Fibroblast of mammary gland (primary cell): ENCODE measurements at regions not wholly inside any gene's neighbourhood (a gene's known extent, or its start where the extent isn't known, plus 50 kb on each side); places are given as distances from the start of the nearest gene placed in this dataset.
A peak's percentile ranks its signal among the peaks of the same experiment; 100 is the strongest.

Experiments
- DNase-seq: peaks from one replicate; pipeline ENCODE4 v3.0.0-alpha.2; 2010; ENCODE audit warnings: low read depth
- H3K4me3 ChIP-seq: 2 replicates; pipeline ENCODE4 v1.5.1; 2011; ENCODE audit warnings: low read depth, mild to moderate bottlenecking, low read length, moderate library complexity; ENCODE audit not compliant: control insufficient read depth
- TF ChIP-seq, protein P1 (sequence below): conservative IDR thresholded peaks from 2 replicates; pipeline ENCODE4 v1.5.1; 2011; ENCODE audit warnings: low read depth, low read length, inconsistent platforms; ENCODE audit not compliant: control insufficient read depth, insufficient read depth

DNA sequence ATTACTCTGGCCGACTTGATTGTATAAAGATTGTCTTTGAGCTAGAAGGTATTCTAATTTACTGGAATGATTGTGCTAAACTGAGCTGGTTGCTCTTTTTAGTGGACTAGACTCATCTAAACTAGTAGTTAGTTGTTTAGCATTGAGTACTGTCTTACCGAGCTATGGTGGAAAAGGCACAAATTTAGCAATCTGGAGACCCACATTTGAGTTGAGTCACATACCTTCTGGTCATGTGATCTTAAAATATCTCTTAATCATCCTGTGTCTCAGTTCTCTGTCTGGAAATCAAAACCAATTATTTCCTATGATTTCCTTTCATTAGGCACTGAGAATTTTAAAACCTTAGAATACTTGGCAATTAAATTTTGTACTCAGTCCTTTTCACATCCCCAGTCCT, 349.5 kb downstream of the IRS2 start:
- TF ChIP-seq, protein P1, sequence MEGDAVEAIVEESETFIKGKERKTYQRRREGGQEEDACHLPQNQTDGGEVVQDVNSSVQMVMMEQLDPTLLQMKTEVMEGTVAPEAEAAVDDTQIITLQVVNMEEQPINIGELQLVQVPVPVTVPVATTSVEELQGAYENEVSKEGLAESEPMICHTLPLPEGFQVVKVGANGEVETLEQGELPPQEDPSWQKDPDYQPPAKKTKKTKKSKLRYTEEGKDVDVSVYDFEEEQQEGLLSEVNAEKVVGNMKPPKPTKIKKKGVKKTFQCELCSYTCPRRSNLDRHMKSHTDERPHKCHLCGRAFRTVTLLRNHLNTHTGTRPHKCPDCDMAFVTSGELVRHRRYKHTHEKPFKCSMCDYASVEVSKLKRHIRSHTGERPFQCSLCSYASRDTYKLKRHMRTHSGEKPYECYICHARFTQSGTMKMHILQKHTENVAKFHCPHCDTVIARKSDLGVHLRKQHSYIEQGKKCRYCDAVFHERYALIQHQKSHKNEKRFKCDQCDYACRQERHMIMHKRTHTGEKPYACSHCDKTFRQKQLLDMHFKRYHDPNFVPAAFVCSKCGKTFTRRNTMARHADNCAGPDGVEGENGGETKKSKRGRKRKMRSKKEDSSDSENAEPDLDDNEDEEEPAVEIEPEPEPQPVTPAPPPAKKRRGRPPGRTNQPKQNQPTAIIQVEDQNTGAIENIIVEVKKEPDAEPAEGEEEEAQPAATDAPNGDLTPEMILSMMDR: no peak
- DNase-seq: no peak
- no peak overlapping the region for H3K4me3 ChIP-seq

DNA sequence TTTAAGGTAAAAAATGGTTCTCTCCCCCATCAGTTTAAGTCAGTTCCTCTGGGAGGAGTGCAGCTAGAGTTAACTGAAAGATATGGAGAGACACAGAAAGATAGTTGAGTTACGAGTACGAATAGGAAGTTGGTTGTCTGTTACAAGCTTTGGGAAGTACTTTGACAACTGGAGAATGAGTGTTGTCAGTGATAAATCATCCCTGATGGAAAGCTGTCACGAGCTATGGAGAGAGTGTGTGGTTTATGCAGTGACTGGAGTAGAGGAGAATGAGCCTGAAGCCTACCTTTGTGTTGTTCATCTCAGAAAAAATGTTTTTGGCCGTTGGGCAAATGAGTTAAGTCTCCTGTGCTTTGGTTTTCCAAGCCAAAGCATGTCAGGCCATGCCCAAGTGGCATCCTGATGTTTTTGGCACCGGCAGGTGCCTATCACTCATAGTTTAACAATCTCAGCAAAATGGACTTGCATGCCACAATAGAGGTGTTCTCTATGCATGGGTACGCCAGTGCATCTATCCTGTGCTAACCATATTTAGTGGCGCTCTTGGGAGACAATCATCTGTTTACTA, 350.2 kb downstream of the IRS2 start:
- TF ChIP-seq, protein P1: no peak
- no peak overlapping the region for H3K4me3 ChIP-seq
- DNase-seq: no peak

DNA sequence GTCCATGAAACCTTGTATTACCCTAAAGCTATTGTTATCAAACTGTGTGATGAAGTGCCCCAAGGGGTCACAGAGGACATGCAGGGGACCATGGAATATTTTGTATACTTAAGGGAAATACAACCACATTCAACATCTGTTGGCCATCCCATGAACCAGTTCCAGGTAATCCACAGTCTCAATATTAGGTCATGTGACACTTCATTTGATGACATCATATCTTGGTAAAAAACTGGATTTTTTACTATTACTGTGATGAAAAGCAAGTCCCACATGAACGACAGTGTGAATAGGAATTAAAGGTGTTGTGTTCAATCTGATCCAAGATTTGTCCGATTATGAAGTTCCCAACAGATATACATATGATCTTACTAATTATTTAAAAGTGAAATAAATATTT, 355.2 kb downstream of the IRS2 start:
- no peak overlapping the region for H3K4me3 ChIP-seq
- TF ChIP-seq, protein P1: no peak
- no peak for DNase-seq

DNA sequence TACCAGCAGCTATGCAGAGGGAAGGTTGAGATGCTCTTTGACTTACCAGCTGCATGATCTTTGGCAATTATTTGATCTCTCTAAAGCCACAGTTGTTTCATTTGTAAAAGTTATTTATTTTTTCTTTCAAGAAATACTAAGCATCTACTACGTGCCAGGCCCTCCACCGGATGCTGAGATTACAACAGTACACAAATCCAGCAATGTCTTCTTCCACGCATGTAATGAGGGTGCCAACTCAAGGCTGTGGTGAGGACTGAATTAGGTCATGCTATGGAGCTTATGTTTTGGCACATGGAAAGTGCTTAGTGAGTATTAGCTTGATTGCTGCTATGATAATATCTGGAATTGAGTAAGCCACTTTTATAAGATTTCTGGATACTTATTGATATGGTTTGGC, 358.2 kb downstream of the IRS2 start:
- no peak overlapping the region for H3K4me3 ChIP-seq
- DNase-seq: no peak
- TF ChIP-seq, protein P1: no peak

DNA sequence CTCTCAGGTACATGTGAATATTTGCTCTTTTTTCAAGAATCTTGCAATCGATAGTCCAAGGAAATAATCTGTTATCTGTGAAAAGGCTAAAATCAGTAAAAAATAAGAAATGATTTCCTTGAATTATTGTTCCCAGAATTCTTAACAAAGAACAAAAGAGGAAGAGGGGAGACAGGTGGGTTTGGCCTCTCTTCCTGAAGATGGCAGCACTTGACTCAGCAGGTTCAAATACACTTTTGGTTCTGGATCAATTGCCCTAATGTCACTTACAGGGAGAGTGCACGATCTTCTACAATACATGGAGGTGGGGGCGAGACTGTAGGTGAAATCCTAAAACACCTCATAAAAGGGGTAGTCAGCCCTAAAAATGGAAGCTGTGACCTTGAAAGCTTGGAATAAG, 358.7 kb downstream of the IRS2 start:
- no peak for DNase-seq
- TF ChIP-seq, protein P1: no peak
- H3K4me3 ChIP-seq: no peak overlapping the region

DNA sequence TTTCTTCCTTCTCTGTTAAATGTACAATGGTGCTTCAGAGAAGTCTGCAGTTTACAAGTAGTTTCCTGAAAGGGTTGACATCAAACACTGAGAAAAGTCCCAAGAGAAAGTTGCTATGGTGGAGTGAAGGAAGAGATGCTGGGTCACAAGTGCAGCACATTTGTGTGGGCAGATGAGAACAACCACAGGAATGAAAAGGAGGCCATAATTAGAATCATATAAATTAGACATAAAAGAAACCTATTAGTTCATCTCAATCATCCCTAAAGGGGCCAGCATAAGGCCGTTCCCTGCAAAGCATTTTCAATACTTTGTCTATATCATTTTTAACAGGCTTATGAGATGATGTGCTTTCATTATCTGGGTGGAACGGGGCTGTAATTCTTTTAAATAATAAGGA, 359.2 kb downstream of the IRS2 start:
- no peak overlapping the region for H3K4me3 ChIP-seq
- DNase-seq: peak; percentile 70
- TF ChIP-seq, protein P1: no peak

DNA sequence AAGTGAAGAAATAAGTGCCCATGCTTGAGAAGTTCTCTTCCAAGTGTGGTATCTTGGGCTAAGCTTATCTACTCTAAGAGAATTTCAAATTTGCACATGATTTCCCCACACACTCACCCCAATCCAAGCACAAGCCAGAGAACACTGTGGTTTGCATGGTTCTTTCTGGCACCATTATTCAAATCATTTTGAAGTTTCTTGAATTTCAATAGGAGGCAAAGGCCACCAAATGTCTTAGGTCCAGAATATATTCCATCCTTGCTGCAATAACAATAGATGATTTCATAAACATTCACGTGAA, 359.7 kb downstream of the IRS2 start:
- TF ChIP-seq, protein P1: no peak
- no peak for DNase-seq
- no peak overlapping the region for H3K4me3 ChIP-seq
